ENCODE measurements at regions not wholly inside any gene's neighbourhood (a gene's known extent, or its start where the extent isn't known, plus 50 kb on each side); places are given as distances from the start of the nearest gene placed in this dataset.

- TF ChIP-seq ZFX (IDR thresholded peaks at IDR 0.05) (no peak), CTCF (conservative IDR thresholded peaks at IDR 0.05) (peak; percentile 87)
- H3K27ac ChIP-seq, result no peak overlapping the region
These were observed 647.7 kb upstream of the SOX9 start for GRCh38 chr17:71472809-71473789.

- TF ChIP-seq ZFX (IDR thresholded peaks at IDR 0.05), result no peak
- TF ChIP-seq CTCF (conservative IDR thresholded peaks at IDR 0.05), result no peak
- no peak overlapping the region for H3K27ac ChIP-seq
These were observed 643.5 kb upstream of the SOX9 start for GRCh38 chr17:71477356-71477755.

- H3K27ac ChIP-seq, result no peak overlapping the region
- TF ChIP-seq CTCF (conservative IDR thresholded peaks at IDR 0.05) (no peak), ZFX (IDR thresholded peaks at IDR 0.05) (no peak)
These were observed 640.7 kb upstream of the SOX9 start for GRCh38 chr17:71480099-71480498.

- TF ChIP-seq ZFX (IDR thresholded peaks at IDR 0.05), result no peak
- no peak for TF ChIP-seq CTCF (conservative IDR thresholded peaks at IDR 0.05)
- no peak overlapping the region for H3K27ac ChIP-seq
These were observed 638.2 kb upstream of the SOX9 start for GRCh38 chr17:71482625-71483024.

- no peak overlapping the region for H3K27ac ChIP-seq
These were observed 636.3 kb upstream of the SOX9 start for GRCh38 chr17:71484546-71484945.

GRCh38 chr17:71485426-71485825 lies 635.4 kb upstream of the SOX9 start:
- TF ChIP-seq CTCF (conservative IDR thresholded peaks at IDR 0.05) (no peak), ZFX (IDR thresholded peaks at IDR 0.05) (no peak)
- H3K27ac ChIP-seq, result no peak overlapping the region

More at GRCh38 chr17:71484546-71484945, 636.3 kb upstream of the SOX9 start:
- no peak for TF ChIP-seq CTCF (conservative IDR thresholded peaks at IDR 0.05)
- no peak for TF ChIP-seq ZFX (IDR thresholded peaks at IDR 0.05)

- TF ChIP-seq CTCF (conservative IDR thresholded peaks at IDR 0.05), result no peak
- TF ChIP-seq ZFX (IDR thresholded peaks at IDR 0.05), result no peak
These were observed 634.6 kb upstream of the SOX9 start for GRCh38 chr17:71486261-71486660.

More at GRCh38 chr17:71486261-71486660, 634.6 kb upstream of the SOX9 start:
- H3K27ac ChIP-seq, result no peak overlapping the region
